Thyroid gland (tissue), 4 donors: ENCODE measurements at regions not wholly inside any gene's neighbourhood (a gene's known extent, or its start where the extent isn't known, plus 50 kb on each side); places are given as distances from the start of the nearest gene placed in this dataset.

Experiments used
- DNase-seq, 2 donors: peaks; one replicate each; pipeline ENCODE4 v3.0.0-alpha.2; 2019
- H3K27ac ChIP-seq, 3 donors: fragments of 200-600 bp; sonication (generic); 1 replicate in 2 of 3; 2 replicates in 1 of 3; pipeline ENCODE4 v1.5.1; 2016 to 2019; ENCODE audit warnings: mild to moderate bottlenecking in 1 of 3, moderate library complexity in 1 of 3
- H3K27me3 ChIP-seq: fragments of 200-600 bp; sonication (generic); one replicate; pipeline ENCODE4 v1.5.1; 2019
- H3K36me3 ChIP-seq, 2 donors: fragments of 200-600 bp; sonication (generic); one replicate each; pipeline ENCODE4 v1.5.1; 2016 to 2019
- H3K4me1 ChIP-seq, 2 donors: fragments of 200-600 bp; sonication (generic); one replicate each; pipeline ENCODE4 v1.5.1; 2017 to 2019
- H3K4me3 ChIP-seq, 3 donors: fragments of 200-600 bp; sonication (generic); replicated peaks in 1 of 3; 1 replicate in 2 of 3; 2 replicates in 1 of 3; pipeline ENCODE4 v1.5.1; 2016; ENCODE audit warnings: mild to moderate bottlenecking in 1 of 3
- H3K9me3 ChIP-seq: fragments of 200-600 bp; sonication (generic); one replicate; pipeline ENCODE4 v1.5.1; 2017
- POLR2A ChIP-seq, 2 donors: fragments of 450-650 bp; IDR thresholded peaks; one replicate each; pipeline ENCODE4 v1.6.1; 2017; ENCODE audit warnings: antibody characterized with exemption in 2 of 2, mild to moderate bottlenecking in 2 of 2, moderate library complexity in 1 of 2
- WGBS, 2 donors: methylation state at CpG; one replicate each; pipeline ENCODE4 v1.1.5; 2017; 5-methylcytosine and 5-hydroxymethylcytosine counted together
- intact Hi-C: fragments of 100-400 bp; cut with DNase I; formaldehyde crosslinking; loops from one replicate; pipeline ENCODE4 v1.15.1; 2023
- TF ChIP-seq, protein P1 (sequence below), 6 experiments: fragments of 200-600 bp in 3 of 6; fragments of 450-650 bp in 3 of 6; sonication (generic) in 3 of 6; IDR thresholded peaks; one replicate each; pipeline ENCODE4 v1.5.1; 2016 to 2019; ENCODE audit warnings: antibody characterized with exemption in 6 of 6, mild to moderate bottlenecking in 2 of 6, inconsistent platforms in 1 of 6, moderate library complexity in 1 of 6

DNA sequence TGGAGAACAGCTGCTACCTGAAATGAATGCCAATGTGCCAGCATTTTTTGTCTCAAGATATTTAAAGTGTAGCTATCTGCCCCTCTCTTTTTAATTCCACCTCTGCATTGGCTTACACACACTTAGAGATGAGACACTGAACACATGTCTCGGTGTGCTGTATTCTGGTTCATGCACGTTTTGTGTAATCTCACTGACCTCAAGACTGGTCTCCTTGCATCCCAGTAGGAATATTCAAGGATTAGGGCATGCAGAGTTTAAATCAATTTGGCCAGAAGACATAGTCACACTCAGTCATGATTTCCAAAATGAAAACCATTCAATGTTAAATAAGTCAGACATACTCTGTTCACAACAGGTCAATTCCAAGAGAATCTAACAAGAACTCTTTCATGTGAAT is 561.8 kb upstream of the TUSC1 start:
- DNase-seq, result no peak
- Histone ChIP-seq H3K27me3 (no peaks in the 10 kb centered on the region), H3K4me1 (peaks cover 0 to 2% of the 10 kb centered on the region in 2 donors), H3K36me3 (no peaks in the 10 kb centered on the region), H3K9me3 (no peaks in the 10 kb centered on the region), H3K4me3 (no peak overlapping the region), H3K27ac (no peak overlapping the region)
- WGBS, 2 donors, result 87 to 93% methylated on average over 2 of the region's 2 CpGs
- intact Hi-C loops, result no loop called here
- TF ChIP-seq, protein P1, sequence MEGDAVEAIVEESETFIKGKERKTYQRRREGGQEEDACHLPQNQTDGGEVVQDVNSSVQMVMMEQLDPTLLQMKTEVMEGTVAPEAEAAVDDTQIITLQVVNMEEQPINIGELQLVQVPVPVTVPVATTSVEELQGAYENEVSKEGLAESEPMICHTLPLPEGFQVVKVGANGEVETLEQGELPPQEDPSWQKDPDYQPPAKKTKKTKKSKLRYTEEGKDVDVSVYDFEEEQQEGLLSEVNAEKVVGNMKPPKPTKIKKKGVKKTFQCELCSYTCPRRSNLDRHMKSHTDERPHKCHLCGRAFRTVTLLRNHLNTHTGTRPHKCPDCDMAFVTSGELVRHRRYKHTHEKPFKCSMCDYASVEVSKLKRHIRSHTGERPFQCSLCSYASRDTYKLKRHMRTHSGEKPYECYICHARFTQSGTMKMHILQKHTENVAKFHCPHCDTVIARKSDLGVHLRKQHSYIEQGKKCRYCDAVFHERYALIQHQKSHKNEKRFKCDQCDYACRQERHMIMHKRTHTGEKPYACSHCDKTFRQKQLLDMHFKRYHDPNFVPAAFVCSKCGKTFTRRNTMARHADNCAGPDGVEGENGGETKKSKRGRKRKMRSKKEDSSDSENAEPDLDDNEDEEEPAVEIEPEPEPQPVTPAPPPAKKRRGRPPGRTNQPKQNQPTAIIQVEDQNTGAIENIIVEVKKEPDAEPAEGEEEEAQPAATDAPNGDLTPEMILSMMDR (IDR thresholded peaks at IDR 0.05), result no peak
- no peak for TF ChIP-seq POLR2A (IDR thresholded peaks at IDR 0.05)

- no peak for TF ChIP-seq POLR2A (IDR thresholded peaks at IDR 0.05)
- TF ChIP-seq, protein P1 (IDR thresholded peaks at IDR 0.05), result no peak
- H3K4me1 ChIP-seq, result no peaks in the 10 kb centered on the region
- no peaks in the 10 kb centered on the region for H3K27me3 ChIP-seq
- H3K27ac ChIP-seq, result no peak overlapping the region
- 83% methylated on average over 3 of the region's 3 CpGs for WGBS, 2 donors
- H3K36me3 ChIP-seq, result no peaks in the 10 kb centered on the region
- H3K9me3 ChIP-seq, result no peaks in the 10 kb centered on the region
- intact Hi-C loops, result no loop called here
- H3K4me3 ChIP-seq, result no peak overlapping the region
- no peak for DNase-seq
Measured at GRCh38 chr9:26237256-26237655, 559.0 kb upstream of the TUSC1 start.

DNA sequence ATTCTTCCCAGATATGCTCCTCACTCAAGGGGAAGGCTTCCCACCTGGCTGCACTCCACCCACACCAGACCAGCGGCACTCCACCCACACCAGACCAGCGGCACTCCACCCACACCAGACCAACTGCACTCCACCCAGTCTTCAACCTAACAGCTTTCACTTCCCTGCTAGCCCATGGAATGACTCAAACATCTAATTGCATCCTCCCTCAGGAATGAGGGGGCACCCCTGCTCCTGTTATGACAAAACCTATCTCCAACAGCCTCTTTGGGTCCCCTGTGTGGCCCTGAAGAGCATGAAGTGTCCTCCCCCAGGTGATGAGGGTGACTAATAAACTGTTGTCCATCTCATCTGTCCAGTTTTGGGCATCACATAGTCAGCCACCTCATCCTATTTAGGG is 556.6 kb upstream of the TUSC1 start:
- intact Hi-C loops, result no loop called here
- Histone ChIP-seq H3K4me3 (no peak overlapping the region), H3K9me3 (no peaks in the 10 kb centered on the region), H3K27ac (no peak overlapping the region), H3K27me3 (no peaks in the 10 kb centered on the region), H3K4me1 (no peaks in the 10 kb centered on the region), H3K36me3 (no peaks in the 10 kb centered on the region)
- 78 to 81% methylated on average over 2 of the region's 2 CpGs for WGBS, 2 donors
- no peak for TF ChIP-seq POLR2A (IDR thresholded peaks at IDR 0.05)
- TF ChIP-seq, protein P1 (IDR thresholded peaks at IDR 0.05), result no peak
- DNase-seq, result no peak

DNA sequence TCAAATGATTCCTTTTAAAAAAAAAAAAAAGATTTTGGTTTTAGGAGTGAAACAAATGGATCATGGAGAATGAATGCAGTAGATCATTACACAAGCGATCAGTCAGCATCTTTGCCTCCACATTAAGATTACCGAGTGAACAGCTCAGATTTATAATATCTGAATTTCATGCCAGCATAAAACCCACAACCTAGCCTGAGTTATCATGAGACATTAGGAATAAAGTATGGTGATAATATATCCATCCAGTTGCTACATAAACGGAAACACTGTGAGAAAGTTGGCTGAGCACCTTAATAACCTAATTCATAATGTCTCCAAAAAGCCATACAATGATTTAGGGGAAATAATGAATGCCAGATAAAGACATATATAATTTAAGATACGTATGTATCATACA is 553.1 kb upstream of the TUSC1 start:
- intact Hi-C loops, result no loop called here
- no peak for DNase-seq
- Histone ChIP-seq H3K9me3 (no peaks in the 10 kb centered on the region), H3K27me3 (no peaks in the 10 kb centered on the region), H3K27ac (no peak overlapping the region), H3K36me3 (no peaks in the 10 kb centered on the region), H3K4me1 (no peaks in the 10 kb centered on the region), H3K4me3 (no peak overlapping the region)
- WGBS, 2 donors, result 85 to 88% methylated on average over 4 of the region's 4 CpGs
- no peak for TF ChIP-seq POLR2A (IDR thresholded peaks at IDR 0.05)
- TF ChIP-seq, protein P1 (IDR thresholded peaks at IDR 0.05), result no peak

- DNase-seq, result no peak
- Histone ChIP-seq H3K27me3 (no peaks in the 10 kb centered on the region), H3K4me1 (no peaks in the 10 kb centered on the region), H3K36me3 (no peaks in the 10 kb centered on the region), H3K4me3 (no peak overlapping the region), H3K9me3 (no peaks in the 10 kb centered on the region), H3K27ac (no peak overlapping the region)
- WGBS, 2 donors, result 87 to 92% methylated on average over 6 of the region's 6 CpGs
- intact Hi-C loops, result no loop called here
- no peak for TF ChIP-seq POLR2A (IDR thresholded peaks at IDR 0.05)
- TF ChIP-seq, protein P1 (IDR thresholded peaks at IDR 0.05), result no peak
Measured at GRCh38 chr9:26229324-26230054, 551.2 kb upstream of the TUSC1 start.
